NB4 (cell line): ENCODE measurements at regions not wholly inside any gene's neighbourhood (a gene's known extent, or its start where the extent isn't known, plus 50 kb on each side); places are given as distances from the start of the nearest gene placed in this dataset.

Experiments
- CTCF ChIP-seq: IDR thresholded peaks from one replicate; pipeline ENCODE4 v1.5.1; 2012; ENCODE audit warnings: low read depth, low read length
- MAX ChIP-seq: IDR thresholded peaks from 2 replicates; pipeline ENCODE4 v1.6.1; 2011; ENCODE audit warnings: low read depth, low read length
- POLR2A ChIP-seq: IDR thresholded peaks from 2 replicates; pipeline ENCODE4 v1.6.1; 2011; ENCODE audit warnings: mild to moderate bottlenecking; ENCODE audit not compliant: insufficient read length; ENCODE audit errors: extremely low read depth

- TF ChIP-seq CTCF (no peak), MAX (no peak), POLR2A (no peak)
Measured at GRCh38 chr4:66930206-66930605, 615.1 kb downstream of the CENPC start.
